GM12891 (cell line): ENCODE measurements at regions not wholly inside any gene's neighbourhood (a gene's known extent, or its start where the extent isn't known, plus 50 kb on each side); places are given as distances from the start of the nearest gene placed in this dataset.
A peak's percentile ranks its signal among the peaks of the same experiment; 100 is the strongest.

Experiments used
- DNase-seq: peaks from one replicate; pipeline ENCODE4 v3.0.0; 2011; ENCODE audit warnings: low spot score; ENCODE audit not compliant: insufficient read length
- FAIRE-seq: peaks from 2 replicates; lab custom pipeline; 2011; peaks lifted over from hg19 to GRCh38; lab: Jason Lieb, UNC
- PAX5 ChIP-seq: IDR thresholded peaks from 2 replicates; pipeline ENCODE4 v1.6.1; 2011; ENCODE audit warnings: low read length, moderate library complexity, mild to moderate bottlenecking; ENCODE audit not compliant: insufficient read depth, severe bottlenecking
- POLR2A ChIP-seq: IDR thresholded peaks from 2 replicates; pipeline ENCODE4 v1.6.1; 2011; ENCODE audit warnings: low read depth, low read length, control low read depth
- POLR2AphosphoS5 ChIP-seq: IDR thresholded peaks from 2 replicates; pipeline ENCODE4 v1.6.1; 2011; ENCODE audit warnings: low read depth, low read length, control low read depth
- POU2F2 ChIP-seq: IDR thresholded peaks from 2 replicates; pipeline ENCODE4 v1.6.1; 2011; ENCODE audit warnings: low read depth, mild to moderate bottlenecking, control low read depth, low read length, moderate library complexity
- SPI1 ChIP-seq: IDR thresholded peaks from 2 replicates; pipeline ENCODE4 v1.6.1; 2011; ENCODE audit warnings: low read depth, low read length, control low read depth
- TAF1 ChIP-seq: IDR thresholded peaks from 2 replicates; pipeline ENCODE4 v1.6.1; 2011; ENCODE audit warnings: low read depth, low read length, control low read depth

DNA sequence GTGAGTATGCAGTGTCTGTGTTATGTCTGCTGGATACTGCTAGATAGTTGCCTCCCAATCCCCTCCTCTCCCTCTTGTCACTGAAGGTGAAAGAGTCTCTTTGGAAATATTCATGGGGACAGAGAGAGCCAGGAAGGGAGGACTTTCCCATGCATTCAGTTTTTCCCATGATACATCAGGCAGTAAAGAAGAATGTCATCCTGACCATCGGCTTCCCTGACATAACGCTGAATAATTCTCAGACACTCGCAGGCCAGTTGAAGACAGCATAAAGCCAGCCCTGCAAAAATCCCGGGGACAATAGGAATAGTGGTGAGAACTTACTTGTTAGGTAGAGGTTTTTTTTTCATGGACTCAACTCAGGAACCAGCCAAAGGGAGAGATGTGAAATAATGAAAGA, 58.1 kb downstream of the KLF4 start:
- DNase-seq (no peak), FAIRE-seq (no peak)
- TF ChIP-seq POU2F2 (no peak), POLR2AphosphoS5 (no peak), POLR2A (no peak), TAF1 (no peak), SPI1 (no peak), PAX5 (no peak)

DNA sequence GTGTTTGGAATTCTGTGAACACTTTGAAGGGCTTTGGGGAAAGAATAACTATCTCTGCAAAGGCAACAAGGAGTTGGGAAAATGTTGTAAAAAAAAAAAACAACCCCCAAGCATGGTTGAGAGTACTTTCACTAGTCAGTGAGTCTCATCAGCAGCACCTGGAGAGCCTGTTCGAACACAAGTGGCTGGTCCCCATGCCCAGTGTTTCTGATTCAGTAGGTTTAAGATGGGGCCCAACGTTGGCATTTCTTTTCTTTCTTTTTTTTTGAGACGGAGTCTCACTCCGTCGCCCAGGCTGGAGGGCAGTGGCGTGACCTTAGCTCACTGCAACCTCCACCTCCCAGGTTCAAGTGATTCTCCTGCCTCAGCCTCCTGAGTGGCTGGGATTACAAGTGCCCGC, 59.5 kb downstream of the KLF4 start:
- TF ChIP-seq SPI1 (no peak), POU2F2 (no peak), POLR2AphosphoS5 (no peak), TAF1 (no peak), POLR2A (no peak), PAX5 (no peak)
- FAIRE-seq (no peak), DNase-seq (no peak)

DNA sequence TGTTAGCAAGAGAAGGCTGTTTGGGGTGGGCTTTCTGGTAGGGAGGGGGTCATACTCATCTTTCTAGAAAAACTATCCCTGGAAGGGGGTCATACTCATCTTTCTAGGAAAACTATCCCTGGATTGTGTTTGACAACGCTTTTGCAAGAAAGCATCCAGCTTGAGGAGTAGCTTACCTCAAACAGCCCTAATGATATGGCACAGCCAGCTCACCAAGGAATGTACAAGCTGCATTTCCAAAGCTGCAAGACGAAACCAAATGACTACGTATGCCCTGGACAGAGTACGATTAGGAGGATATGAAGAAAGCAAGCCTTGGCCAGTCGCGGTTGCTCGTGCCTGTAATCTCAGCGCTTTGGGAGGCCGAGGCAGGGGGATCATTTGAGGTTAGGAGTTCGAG, 63.4 kb downstream of the KLF4 start:
- FAIRE-seq: no peak
- TF ChIP-seq POLR2A: no peak
- no peak for DNase-seq

DNA sequence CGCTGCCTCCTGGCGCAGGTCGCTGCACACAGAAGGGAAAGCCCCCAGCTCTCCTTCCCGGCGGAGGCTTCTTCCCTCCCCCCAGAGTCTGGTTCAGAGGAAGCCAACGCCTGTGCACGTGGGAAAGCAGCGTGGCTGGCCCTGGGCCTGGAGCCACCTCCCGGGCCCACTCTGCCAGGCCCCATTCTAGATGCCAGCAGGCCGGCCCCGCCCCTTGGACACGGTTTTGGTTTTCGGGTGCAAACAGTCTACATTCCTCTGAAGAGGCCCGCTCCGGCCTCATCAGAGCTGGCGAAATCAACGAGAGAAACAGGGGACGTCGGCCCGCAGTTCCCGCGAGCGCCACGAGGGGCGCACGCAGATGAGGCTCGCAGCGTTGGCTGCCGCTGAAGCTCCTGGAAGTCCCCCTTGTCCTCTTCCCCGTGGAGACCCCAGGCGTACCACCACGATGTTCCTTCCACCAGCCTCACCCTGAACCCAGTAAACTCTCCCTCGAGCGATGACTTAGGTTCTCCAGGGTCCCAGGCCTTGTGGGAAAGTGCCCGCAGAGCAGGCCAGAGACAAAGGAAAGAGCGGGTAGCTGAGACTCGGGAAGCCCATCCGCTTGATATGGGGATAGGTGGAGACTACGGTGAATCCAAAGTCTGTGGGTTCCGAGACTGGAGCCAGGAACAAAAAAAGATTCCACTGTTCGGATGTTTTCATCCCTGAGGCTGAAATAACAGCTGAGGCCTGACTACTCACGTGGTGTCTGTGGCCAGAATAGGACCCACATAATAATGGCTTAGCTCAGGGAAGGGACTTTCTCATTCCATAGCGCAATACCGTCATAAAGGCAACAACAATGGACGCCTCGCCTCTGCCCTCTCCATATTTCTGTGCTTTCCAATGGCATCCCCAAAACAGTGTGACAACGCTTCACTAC, 64.2 kb downstream of the KLF4 start:
- TF ChIP-seq TAF1 (no peak), PAX5 (no peak), SPI1 (no peak), POLR2AphosphoS5 (no peak), POU2F2 (no peak), POLR2A (no peak)
- DNase-seq (peak; percentile 46), FAIRE-seq (peak; percentile 65)

DNA sequence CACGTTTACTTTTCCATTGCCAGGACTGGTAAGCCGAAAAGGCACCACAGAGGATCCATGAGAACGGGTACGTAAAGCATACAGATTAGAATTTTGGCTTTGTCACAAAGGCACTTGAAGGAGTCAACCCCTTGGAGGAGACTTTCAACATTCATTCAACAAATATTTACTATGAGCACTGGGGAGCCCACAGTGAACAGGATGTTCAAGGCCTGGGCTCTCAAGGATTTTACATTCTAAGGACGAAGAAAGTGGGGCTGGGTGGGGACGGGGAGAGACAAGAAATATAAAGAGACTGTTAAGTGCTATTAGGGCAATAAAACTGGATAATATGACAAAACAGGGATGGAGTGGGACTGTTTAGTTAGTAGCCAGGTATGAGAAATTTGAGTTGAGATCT, 66.0 kb downstream of the KLF4 start:
- FAIRE-seq (no peak), DNase-seq (no peak)
- no peak for TF ChIP-seq POU2F2
- no peak for TF ChIP-seq POLR2A
- no peak for TF ChIP-seq POLR2AphosphoS5
- TF ChIP-seq SPI1: no peak
- no peak for TF ChIP-seq TAF1
- no peak for TF ChIP-seq PAX5

DNA sequence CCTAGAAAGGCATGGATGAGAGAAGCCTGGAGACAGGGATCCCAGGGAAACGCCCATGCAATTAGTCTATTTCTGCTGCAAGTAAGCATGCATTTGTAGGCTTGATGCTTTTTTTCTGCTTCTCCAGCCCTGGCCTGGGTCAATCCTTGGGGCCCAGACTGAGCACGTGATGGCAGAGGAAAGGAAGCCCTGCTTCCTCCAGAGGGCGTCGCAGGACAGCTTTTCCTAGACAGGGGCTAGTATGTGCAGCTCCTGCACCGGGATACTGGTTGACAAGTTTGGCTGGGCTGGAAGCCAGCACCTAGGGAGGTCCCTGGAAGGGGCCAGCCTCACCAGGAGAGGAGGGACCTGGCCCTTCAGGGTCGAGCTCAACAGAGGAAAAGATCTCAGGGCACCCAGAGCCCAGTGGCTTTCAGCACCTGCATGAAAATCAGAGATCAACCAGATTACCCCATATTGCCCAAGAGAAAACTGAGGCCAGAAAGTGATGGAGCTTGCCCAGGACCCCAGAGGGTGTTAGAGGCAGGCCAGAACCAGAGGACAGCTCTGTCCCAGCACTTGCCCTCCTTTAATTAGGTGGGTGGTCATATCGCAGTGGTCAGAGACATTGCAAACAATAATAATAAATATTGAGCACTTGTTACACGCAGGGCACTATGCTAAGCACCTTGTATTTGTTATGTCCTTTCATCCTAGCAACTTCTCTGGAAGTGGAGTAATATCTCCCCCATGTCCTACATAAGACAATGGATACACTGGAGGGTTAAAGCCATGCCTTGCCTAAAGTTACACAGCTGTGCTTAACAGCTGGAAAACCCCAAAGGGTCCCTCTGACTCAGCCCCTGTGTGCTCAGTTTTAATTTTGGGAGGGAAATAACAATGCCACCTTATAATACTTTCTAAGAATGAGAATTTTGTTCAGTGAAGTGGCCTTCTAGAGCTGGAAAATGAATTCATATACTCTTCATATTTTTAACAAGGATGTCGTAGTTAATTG, 67.1 kb downstream of the KLF4 start:
- TF ChIP-seq SPI1 (no peak), TAF1 (no peak)
- DNase-seq: peak; percentile 30
- FAIRE-seq: peak; percentile 54

DNA sequence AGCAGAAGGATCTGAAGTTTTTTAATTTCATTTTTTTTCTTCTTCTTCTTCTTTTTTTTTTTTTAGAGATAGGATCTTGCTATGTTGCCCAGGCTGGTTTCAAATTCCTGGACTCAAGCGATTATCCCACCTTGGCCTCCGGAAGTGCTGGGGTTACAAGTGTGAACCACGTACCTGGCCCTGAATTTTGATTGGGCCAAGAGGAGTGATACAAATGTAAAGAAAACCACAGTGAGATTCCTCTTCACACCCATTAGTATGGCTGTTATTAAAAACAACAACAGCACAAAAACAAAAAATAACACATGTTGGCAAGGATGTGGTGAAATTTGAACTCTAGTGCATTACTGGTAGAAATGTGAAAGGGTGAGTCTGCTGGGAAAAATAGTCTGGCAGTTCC, 79.1 kb downstream of the KLF4 start:
- TF ChIP-seq PAX5: no peak
- no peak for TF ChIP-seq POLR2A
- TF ChIP-seq POU2F2: no peak
- no peak for TF ChIP-seq TAF1
- no peak for DNase-seq
- FAIRE-seq: no peak

DNA sequence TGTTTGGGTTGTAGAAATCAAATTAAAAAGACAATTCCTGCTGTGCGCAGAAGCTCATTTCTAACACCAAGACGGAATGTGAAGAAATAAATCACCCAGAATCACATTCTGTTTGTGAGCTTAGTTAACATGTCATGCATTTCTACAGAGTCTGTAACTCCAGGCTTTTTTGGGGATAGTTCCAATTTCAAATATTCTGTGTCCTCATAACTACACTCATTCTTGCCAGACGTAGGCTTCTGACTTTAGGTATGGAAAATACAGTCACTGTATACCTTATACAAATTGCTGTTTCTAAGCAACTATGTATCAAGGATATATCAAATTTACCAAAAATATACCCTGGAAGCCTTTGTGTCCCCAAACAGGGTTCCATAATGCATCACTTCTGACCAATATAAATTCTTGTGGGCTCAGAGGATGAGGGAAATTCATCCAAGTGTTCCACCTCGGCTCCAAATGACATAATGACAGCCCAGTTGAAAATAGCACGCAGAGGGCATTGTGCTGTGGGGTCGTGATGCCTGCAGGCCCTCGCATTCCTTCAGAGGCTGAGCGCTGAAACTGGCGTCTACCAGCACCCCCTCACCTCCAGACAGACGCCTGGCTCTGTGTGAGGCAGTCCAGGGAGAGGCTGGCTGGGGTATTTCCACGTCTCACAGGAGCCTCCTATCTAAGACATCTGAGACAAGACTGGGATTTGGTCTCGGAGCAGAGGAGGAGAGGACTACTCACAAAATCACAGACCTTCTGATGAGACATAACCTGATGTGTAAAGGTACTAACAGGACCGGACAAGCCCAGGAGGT, 79.8 kb downstream of the KLF4 start:
- FAIRE-seq: no peak
- DNase-seq: no peak
- TF ChIP-seq PAX5 (no peak), SPI1 (no peak), TAF1 (no peak), POU2F2 (no peak), POLR2A (no peak), POLR2AphosphoS5 (no peak)

DNA sequence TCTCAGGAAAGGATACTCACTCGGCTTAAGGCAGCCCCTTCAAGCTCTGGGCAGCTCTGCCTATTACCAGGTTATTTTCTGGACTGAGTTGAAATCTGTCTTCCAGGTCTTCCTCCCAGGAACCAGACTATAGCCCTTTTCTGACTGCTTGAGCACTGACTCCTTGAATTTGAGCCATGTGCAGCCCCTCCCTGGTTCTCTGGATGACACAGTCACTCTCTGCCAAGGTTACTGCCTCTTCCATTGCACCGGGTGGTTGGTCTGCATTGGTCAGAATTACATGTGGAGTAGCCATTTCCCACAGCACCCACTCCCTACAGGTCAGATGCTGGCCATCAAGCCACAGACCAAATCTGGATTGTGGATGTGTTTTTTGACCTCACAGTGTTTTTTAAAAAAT, 81.9 kb downstream of the KLF4 start:
- no peak for FAIRE-seq
- no peak for DNase-seq
- TF ChIP-seq SPI1: no peak
- no peak for TF ChIP-seq POU2F2
- TF ChIP-seq PAX5: no peak
- no peak for TF ChIP-seq TAF1
- no peak for TF ChIP-seq POLR2A
